GM19043 (cell line): ENCODE measurements at regions not wholly inside any gene's neighbourhood (a gene's known extent, or its start where the extent isn't known, plus 50 kb on each side); places are given as distances from the start of the nearest gene placed in this dataset.

Source experiments
- ATAC-seq: cut with Tn5 transposase; IDR thresholded peaks from one replicate; pipeline ENCODE4 v1.9.1; 2021; ENCODE audit warnings: low read depth; ENCODE audit not compliant: unreplicated experiment

GRCh38 chr12:3931206-3931605 is 58.0 kb upstream of the PARP11 start:
- ATAC-seq = no peak

- ATAC-seq = no peak
These were observed 56.8 kb upstream of the PARP11 start for GRCh38 chr12:3929875-3930615.

- ATAC-seq = no peak
These were observed 55.5 kb upstream of the PARP11 start for GRCh38 chr12:3928538-3929184.

GRCh38 chr12:3925621-3926020 is 52.4 kb upstream of the PARP11 start:
- ATAC-seq = no peak

GRCh38 chr12:3924761-3925160 is 51.6 kb upstream of the PARP11 start:
- ATAC-seq = no peak

- no peak for ATAC-seq
These were observed 49.8 kb upstream of the PARP11 start for GRCh38 chr12:3923021-3923420.
